ENCODE measurements at regions not wholly inside any gene's neighbourhood (a gene's known extent, or its start where the extent isn't known, plus 50 kb on each side); places are given as distances from the start of the nearest gene placed in this dataset.

GRCh38 chr5:25095261-25095660 lies 450.5 kb upstream of the CDH10 start:
- ATAC-seq = no peak
- no peak for TF ChIP-seq ZNF8 (CRISPR knock-in tag; IDR thresholded peaks at IDR 0.05)
- no peak for TF ChIP-seq ISL1 (CRISPR knock-in tag; IDR thresholded peaks at IDR 0.05)
- no peak for TF ChIP-seq ZFP30 (CRISPR knock-in tag; IDR thresholded peaks at IDR 0.05)
- TF ChIP-seq ESRRG (CRISPR knock-in tag; IDR thresholded peaks at IDR 0.05) = no peak
- TF ChIP-seq POU6F1 (CRISPR knock-in tag; IDR thresholded peaks at IDR 0.05; ENCODE audit: borderline replicate concordance, low read depth) = no peak
- TF ChIP-seq TCF4 (CRISPR knock-in tag; IDR thresholded peaks at IDR 0.05; ENCODE audit: borderline replicate concordance) = no peak
- TF ChIP-seq PATZ1 (CRISPR knock-in tag; IDR thresholded peaks at IDR 0.05; ENCODE audit: borderline replicate concordance) = no peak
- no peak for TF ChIP-seq CSRNP3 (CRISPR knock-in tag; IDR thresholded peaks at IDR 0.05)
- TF ChIP-seq CSDC2 (CRISPR knock-in tag; IDR thresholded peaks at IDR 0.05) = no peak
- no peak for TF ChIP-seq PPARA (CRISPR knock-in tag; IDR thresholded peaks at IDR 0.05; ENCODE audit: borderline replicate concordance)
- TF ChIP-seq ZNF70 (CRISPR knock-in tag; IDR thresholded peaks at IDR 0.05) = no peak
- TF ChIP-seq TOX (CRISPR knock-in tag; IDR thresholded peaks at IDR 0.05; ENCODE audit: borderline replicate concordance) = no peak
- TF ChIP-seq ZC3H10 (CRISPR knock-in tag; IDR thresholded peaks at IDR 0.05) = no peak
- no peak for TF ChIP-seq ZNF565 (CRISPR knock-in tag; conservative IDR thresholded peaks at IDR 0.05; ENCODE audit: low read depth)
- TF ChIP-seq, protein P1, sequence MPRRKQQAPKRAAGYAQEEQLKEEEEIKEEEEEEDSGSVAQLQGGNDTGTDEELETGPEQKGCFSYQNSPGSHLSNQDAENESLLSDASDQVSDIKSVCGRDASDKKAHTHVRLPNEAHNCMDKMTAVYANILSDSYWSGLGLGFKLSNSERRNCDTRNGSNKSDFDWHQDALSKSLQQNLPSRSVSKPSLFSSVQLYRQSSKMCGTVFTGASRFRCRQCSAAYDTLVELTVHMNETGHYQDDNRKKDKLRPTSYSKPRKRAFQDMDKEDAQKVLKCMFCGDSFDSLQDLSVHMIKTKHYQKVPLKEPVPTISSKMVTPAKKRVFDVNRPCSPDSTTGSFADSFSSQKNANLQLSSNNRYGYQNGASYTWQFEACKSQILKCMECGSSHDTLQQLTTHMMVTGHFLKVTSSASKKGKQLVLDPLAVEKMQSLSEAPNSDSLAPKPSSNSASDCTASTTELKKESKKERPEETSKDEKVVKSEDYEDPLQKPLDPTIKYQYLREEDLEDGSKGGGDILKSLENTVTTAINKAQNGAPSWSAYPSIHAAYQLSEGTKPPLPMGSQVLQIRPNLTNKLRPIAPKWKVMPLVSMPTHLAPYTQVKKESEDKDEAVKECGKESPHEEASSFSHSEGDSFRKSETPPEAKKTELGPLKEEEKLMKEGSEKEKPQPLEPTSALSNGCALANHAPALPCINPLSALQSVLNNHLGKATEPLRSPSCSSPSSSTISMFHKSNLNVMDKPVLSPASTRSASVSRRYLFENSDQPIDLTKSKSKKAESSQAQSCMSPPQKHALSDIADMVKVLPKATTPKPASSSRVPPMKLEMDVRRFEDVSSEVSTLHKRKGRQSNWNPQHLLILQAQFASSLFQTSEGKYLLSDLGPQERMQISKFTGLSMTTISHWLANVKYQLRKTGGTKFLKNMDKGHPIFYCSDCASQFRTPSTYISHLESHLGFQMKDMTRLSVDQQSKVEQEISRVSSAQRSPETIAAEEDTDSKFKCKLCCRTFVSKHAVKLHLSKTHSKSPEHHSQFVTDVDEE (CRISPR knock-in tag; IDR thresholded peaks at IDR 0.05) = no peak
- TF ChIP-seq ARNTL (CRISPR knock-in tag; IDR thresholded peaks at IDR 0.05; ENCODE audit: borderline replicate concordance, low read depth) = no peak
- TF ChIP-seq, protein P2, sequence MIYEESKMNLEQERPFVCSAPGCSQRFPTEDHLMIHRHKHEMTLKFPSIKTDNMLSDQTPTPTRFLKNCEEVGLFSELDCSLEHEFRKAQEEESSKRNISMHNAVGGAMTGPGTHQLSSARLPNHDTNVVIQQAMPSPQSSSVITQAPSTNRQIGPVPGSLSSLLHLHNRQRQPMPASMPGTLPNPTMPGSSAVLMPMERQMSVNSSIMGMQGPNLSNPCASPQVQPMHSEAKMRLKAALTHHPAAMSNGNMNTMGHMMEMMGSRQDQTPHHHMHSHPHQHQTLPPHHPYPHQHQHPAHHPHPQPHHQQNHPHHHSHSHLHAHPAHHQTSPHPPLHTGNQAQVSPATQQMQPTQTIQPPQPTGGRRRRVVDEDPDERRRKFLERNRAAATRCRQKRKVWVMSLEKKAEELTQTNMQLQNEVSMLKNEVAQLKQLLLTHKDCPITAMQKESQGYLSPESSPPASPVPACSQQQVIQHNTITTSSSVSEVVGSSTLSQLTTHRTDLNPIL (CRISPR knock-in tag; IDR thresholded peaks at IDR 0.05; ENCODE audit: low read depth) = no peak
- TF ChIP-seq SNAI2 (CRISPR knock-in tag; IDR thresholded peaks at IDR 0.05) = no peak
- no peak for TF ChIP-seq BACH2 (CRISPR knock-in tag; IDR thresholded peaks at IDR 0.05; ENCODE audit: borderline replicate concordance)
- no peak for TF ChIP-seq RARB (CRISPR knock-in tag; IDR thresholded peaks at IDR 0.05)

GRCh38 chr5:25094219-25094618 lies 449.4 kb upstream of the CDH10 start:
- no peak for ATAC-seq
- TF ChIP-seq ZFP3 (CRISPR knock-in tag; IDR thresholded peaks at IDR 0.05) (no peak), BACH2 (CRISPR knock-in tag; IDR thresholded peaks at IDR 0.05; ENCODE audit: borderline replicate concordance) (no peak), CSRNP3 (CRISPR knock-in tag; IDR thresholded peaks at IDR 0.05) (no peak), ZNF8 (CRISPR knock-in tag; IDR thresholded peaks at IDR 0.05) (no peak), PATZ1 (CRISPR knock-in tag; IDR thresholded peaks at IDR 0.05; ENCODE audit: borderline replicate concordance) (no peak), TOX (CRISPR knock-in tag; IDR thresholded peaks at IDR 0.05; ENCODE audit: borderline replicate concordance) (no peak), GLIS3 (CRISPR knock-in tag; IDR thresholded peaks at IDR 0.05) (no peak), ARNTL (CRISPR knock-in tag; IDR thresholded peaks at IDR 0.05; ENCODE audit: borderline replicate concordance, low read depth) (no peak), POU6F1 (CRISPR knock-in tag; IDR thresholded peaks at IDR 0.05; ENCODE audit: borderline replicate concordance, low read depth) (no peak), TCF4 (CRISPR knock-in tag; IDR thresholded peaks at IDR 0.05; ENCODE audit: borderline replicate concordance) (no peak), SNAI2 (CRISPR knock-in tag; IDR thresholded peaks at IDR 0.05) (no peak), PPARA (CRISPR knock-in tag; IDR thresholded peaks at IDR 0.05; ENCODE audit: borderline replicate concordance) (no peak)

All from SK-N-SH treated with all-trans-retinoic acid at 6 μM for 48 hours (cell line).